H1 (cell line): ENCODE measurements at regions not wholly inside any gene's neighbourhood (a gene's known extent, or its start where the extent isn't known, plus 50 kb on each side); places are given as distances from the start of the nearest gene placed in this dataset.

ENCODE experiments used
- CTCF ChIA-PET: fragments of 300-600 bp; sonication (Branson Sonifier 250); formaldehyde crosslinking; loops from one replicate; lab custom pipeline; 2021; ENCODE audit not compliant: partially characterized antibody; lab: Charles Lee
- POLR2A ChIA-PET: fragments of 300-600 bp; sonication (Branson Sonifier 250); formaldehyde crosslinking; loops from one replicate; lab custom pipeline; 2021; ENCODE audit warnings: inconsistent platforms; ENCODE audit not compliant: partially characterized antibody; lab: Charles Lee
- DNase-seq, 2 experiments: peaks; one replicate each; pipeline versions ENCODE4 v3.0.0 to v3.0.0-alpha.2; 2010 to 2022; ENCODE audit warnings: low spot score in 2 of 2, low read depth in 1 of 2, mixed read lengths in 1 of 2
- FAIRE-seq: peaks from 2 replicates; lab custom pipeline; 2011; peaks lifted over from hg19 to GRCh38; lab: Jason Lieb, UNC
- H2AFZ ChIP-seq: 2 replicates; pipeline ENCODE4 v1.8.1; 2012; ENCODE audit warnings: low read length, inconsistent platforms
- H2AK5ac ChIP-seq: 2 replicates; pipeline ENCODE4 v1.6.1; 2013; ENCODE audit warnings: low read depth, low read length
- H2BK120ac ChIP-seq: replicated peaks from 2 replicates; pipeline ENCODE3; 2013; ENCODE audit warnings: low read depth, low read length, inconsistent platforms
- H2BK12ac ChIP-seq: 2 replicates; pipeline ENCODE4 v1.6.1; 2013; ENCODE audit warnings: low read depth, low read length
- H2BK15ac ChIP-seq: 2 replicates; pipeline ENCODE4 v1.6.1; 2013; ENCODE audit warnings: low read length
- H2BK20ac ChIP-seq: 2 replicates; pipeline ENCODE4 v1.6.1; 2013; ENCODE audit warnings: low read length
- H2BK5ac ChIP-seq: 2 replicates; pipeline ENCODE4 v1.6.1; 2013; ENCODE audit warnings: low read depth, low read length
- H3K14ac ChIP-seq: 2 replicates; pipeline ENCODE4 v1.6.1; 2013; ENCODE audit warnings: inconsistent platforms; ENCODE audit not compliant: insufficient read length
- H3K18ac ChIP-seq: 2 replicates; pipeline ENCODE4 v1.6.1; 2013; ENCODE audit warnings: low read length; ENCODE audit errors: extremely low read depth
- H3K23ac ChIP-seq: 2 replicates; pipeline ENCODE4 v1.6.1; 2013; ENCODE audit warnings: inconsistent platforms; ENCODE audit not compliant: insufficient read length
- H3K23me2 ChIP-seq: 2 replicates; pipeline ENCODE4 v1.6.1; 2013; ENCODE audit warnings: low read depth, low read length
- H3K27ac ChIP-seq: 2 replicates; pipeline ENCODE4 v1.6.1; 2011; ENCODE audit warnings: low read depth, low read length, inconsistent platforms
- H3K27me3 ChIP-seq, 4 experiments: replicated peaks in 1 of 4; 1 replicate in 1 of 4; 2 replicates in 3 of 4; pipeline versions ENCODE4 v1.6.1 to v1.8.1; 2011 to 2013; ENCODE audit warnings: low read length in 3 of 4, mild to moderate bottlenecking in 3 of 4, inconsistent platforms in 2 of 4, mixed read lengths in 2 of 4, moderate library complexity in 1 of 4; ENCODE audit not compliant: control insufficient read depth in 3 of 4, insufficient read depth in 3 of 4; ENCODE audit errors: extremely low read depth in 1 of 4
- H3K36me3 ChIP-seq, 4 experiments: 2 replicates each; pipeline versions ENCODE4 v1.6.1 to v1.8.1; 2011 to 2013; ENCODE audit warnings: mild to moderate bottlenecking in 4 of 4, low read length in 3 of 4, moderate library complexity in 2 of 4, control low read depth in 1 of 4, inconsistent platforms in 1 of 4; ENCODE audit not compliant: insufficient read depth in 4 of 4, control insufficient read depth in 2 of 4
- H3K4ac ChIP-seq: replicated peaks from 2 replicates; pipeline ENCODE3; 2013; ENCODE audit warnings: low read length, low read depth, mixed read lengths, inconsistent platforms; ENCODE audit not compliant: insufficient read length
- H3K4me1 ChIP-seq, 4 experiments: replicated peaks in 1 of 4; 1 replicate in 1 of 4; 2 replicates in 3 of 4; pipeline versions ENCODE4 v1.6.1 to v1.8.1; 2011 to 2013; ENCODE audit warnings: low read length in 3 of 4, inconsistent platforms in 2 of 4, mixed read lengths in 1 of 4; ENCODE audit not compliant: insufficient read depth in 4 of 4, control insufficient read depth in 3 of 4
- H3K4me2 ChIP-seq, 2 experiments: 2 replicates each; pipeline versions ENCODE4 v1.6.1 to v1.8.1; 2011 to 2013; ENCODE audit warnings: low read depth in 2 of 2, low read length in 2 of 2, control low read depth in 1 of 2, inconsistent platforms in 1 of 2, mild to moderate bottlenecking in 1 of 2; ENCODE audit not compliant: insufficient read depth in 1 of 2
- H3K4me3 ChIP-seq, 4 experiments: fragments of 200-600, 300-600 bp in 1 of 4; sonication (generic), shearing (Covaris generic), sonication (Bioruptor Twin) in 1 of 4; 2 replicates each; pipeline versions ENCODE4 v1.5.1 to v1.8.1; 2011 to 2016; ENCODE audit warnings: low read length in 4 of 4, low read depth in 3 of 4, control low read depth in 2 of 4, inconsistent platforms in 2 of 4, mild to moderate bottlenecking in 2 of 4, mixed read lengths in 1 of 4, moderate library complexity in 1 of 4; ENCODE audit not compliant: insufficient read depth in 2 of 4; ENCODE audit errors: extremely low read depth in 1 of 4
- H3K56ac ChIP-seq: replicated peaks from 2 replicates; pipeline ENCODE3; 2013; ENCODE audit warnings: low read depth, mild to moderate bottlenecking, mixed read lengths, low read length, inconsistent platforms; ENCODE audit not compliant: insufficient read length
- H3K79me1 ChIP-seq: 2 replicates; pipeline ENCODE4 v1.6.1; 2013; ENCODE audit warnings: low read depth, low read length, control low read depth
- H3K79me2 ChIP-seq, 2 experiments: 2 replicates each; pipeline versions ENCODE4 v1.6.1 to v1.8.1; 2012 to 2013; ENCODE audit warnings: low read length in 2 of 2, mild to moderate bottlenecking in 2 of 2, inconsistent platforms in 1 of 2; ENCODE audit not compliant: insufficient read depth in 2 of 2, control insufficient read depth in 1 of 2
- H3K9ac ChIP-seq, 4 experiments: replicated peaks in 1 of 4; 1 replicate in 1 of 4; 2 replicates in 3 of 4; pipeline versions ENCODE4 v1.6.1 to v1.8.1; 2011 to 2013; ENCODE audit warnings: low read depth in 3 of 4, low read length in 3 of 4, control low read depth in 2 of 4, mild to moderate bottlenecking in 2 of 4, moderate library complexity in 2 of 4, inconsistent platforms in 1 of 4; ENCODE audit errors: extremely low read depth in 1 of 4
- H3K9me3 ChIP-seq, 2 experiments: 2 replicates each; pipeline versions ENCODE4 v1.6.1 to v1.8.1; 2012 to 2013; ENCODE audit warnings: mild to moderate bottlenecking in 2 of 2, moderate library complexity in 2 of 2, control low read depth in 1 of 2, inconsistent platforms in 1 of 2, low read depth in 1 of 2, low read length in 1 of 2, mixed read lengths in 1 of 2; ENCODE audit not compliant: insufficient read depth in 2 of 2
- H4K20me1 ChIP-seq, 2 experiments: replicated peaks in 1 of 2; 2 replicates each; pipeline versions ENCODE3 to v1.8.1; 2011 to 2013; ENCODE audit warnings: inconsistent platforms in 2 of 2, low read length in 2 of 2, mild to moderate bottlenecking in 1 of 2; ENCODE audit not compliant: insufficient read depth in 2 of 2, control insufficient read depth in 1 of 2
- H4K5ac ChIP-seq: 2 replicates; pipeline ENCODE4 v1.6.1; 2013; ENCODE audit warnings: low read length, low read depth, mixed read lengths, inconsistent platforms; ENCODE audit not compliant: insufficient read length
- H4K8ac ChIP-seq: 2 replicates; pipeline ENCODE4 v1.8.0; 2013; ENCODE audit warnings: mild to moderate bottlenecking, moderate library complexity, low read length, inconsistent platforms; ENCODE audit not compliant: insufficient read depth; ENCODE audit errors: extremely low read depth
- H4K91ac ChIP-seq: replicated peaks from 2 replicates; pipeline ENCODE3; 2013; ENCODE audit warnings: low read length, mixed read lengths, inconsistent platforms; ENCODE audit not compliant: insufficient read length
- CTCF ChIP-seq, 3 experiments: IDR thresholded peaks; 1 replicate in 2 of 3; 2 replicates in 1 of 3; pipeline versions ENCODE4 v1.5.1 to v1.6.1; 2011; ENCODE audit warnings: low read length in 3 of 3, mild to moderate bottlenecking in 3 of 3, inconsistent platforms in 2 of 3, low read depth in 1 of 3, moderate library complexity in 1 of 3; ENCODE audit not compliant: insufficient read depth in 1 of 3; ENCODE audit errors: control extremely low read depth in 1 of 3
- KDM5A ChIP-seq: fragments of 200-600 bp; IDR thresholded peaks from 2 replicates; pipeline ENCODE4 v1.7.1; 2012; ENCODE audit warnings: mild to moderate bottlenecking, low read length, inconsistent platforms, mixed read lengths
- RAD21 ChIP-seq, 2 experiments: IDR thresholded peaks in 1 of 2; conservative IDR thresholded peaks in 1 of 2; 2 replicates each; pipeline ENCODE4 v1.6.1; 2011; ENCODE audit warnings: low read depth in 2 of 2, low read length in 2 of 2, improper control_type of control experiment in 1 of 2, inconsistent platforms in 1 of 2, mild to moderate bottlenecking in 1 of 2, moderate library complexity in 1 of 2

GRCh38 chrX:129176710-129177109, 346.6 kb downstream of the SMARCA1 start (continued):
- TF ChIP-seq KDM5A, result no peak

DNA sequence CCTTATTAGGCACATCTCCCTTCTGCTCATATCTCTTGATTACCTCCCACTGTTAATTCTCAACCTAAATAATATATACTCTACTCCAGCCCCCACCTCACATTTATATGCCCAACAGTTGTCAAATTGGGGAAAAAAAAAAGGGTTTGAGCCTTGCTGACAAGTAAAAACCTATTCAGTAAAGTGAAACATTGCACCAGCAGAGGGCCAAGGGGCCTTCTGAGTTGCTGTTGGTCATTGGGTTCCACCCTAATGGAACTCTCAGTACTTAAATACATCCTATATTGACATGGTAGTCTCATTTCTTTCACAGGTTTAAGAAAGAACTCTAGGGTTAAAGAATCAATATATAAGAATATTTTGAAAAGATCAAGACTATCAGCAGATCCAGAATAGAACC, 362.2 kb downstream of the SMARCA1 start:
- no peaks in the 10 kb centered on the region for H3K9me3 ChIP-seq
- H2BK12ac ChIP-seq, result no peak overlapping the region
- H3K18ac ChIP-seq, result no peak overlapping the region
- H2BK15ac ChIP-seq, result no peak overlapping the region
- H3K4me3 ChIP-seq, result no peak overlapping the region
- H3K4me1 ChIP-seq, result no peaks in the 10 kb centered on the region
- H3K56ac ChIP-seq, result no peak overlapping the region
- no peak overlapping the region for H3K27ac ChIP-seq
- H2BK20ac ChIP-seq, result no peak overlapping the region
- no peak overlapping the region for H2AK5ac ChIP-seq
- DNase-seq (no peak), FAIRE-seq (peak; percentile 65)
- H4K8ac ChIP-seq, result no peak overlapping the region
- TF ChIP-seq RAD21 (IDR thresholded peaks at IDR 0.05 in 1 of 2, conservative IDR thresholded peaks at IDR 0.05 in 1 of 2; ENCODE audit: low read depth in 2 of 2, low read length in 2 of 2), result peak; percentile 15 to 37; a peak in 3 of 4 replicates
- TF ChIP-seq KDM5A, result no peak
- peak in 1 of 3 experiments; percentile 13; a peak in 2 of 4 replicates for TF ChIP-seq CTCF (IDR thresholded peaks at IDR 0.05; ENCODE audit: control extremely low read depth in 1 of 3, insufficient read depth in 1 of 3, low read depth in 1 of 3, low read length in 3 of 3)
- CTCF ChIA-PET, result interaction anchor here (0.8 to 1.4 kb wide), 2 partner anchors 29 to 157 kb away, joined by 4 read pairs; no protein-coding TSS in a partner anchor
- no peak overlapping the region for H2BK120ac ChIP-seq
- no peaks in the 10 kb centered on the region for H3K36me3 ChIP-seq
- no peak overlapping the region for H2AFZ ChIP-seq
- H3K9ac ChIP-seq, result no peak overlapping the region
- POLR2A ChIA-PET, result no interaction called here
- H4K20me1 ChIP-seq, result no peaks in the 10 kb centered on the region
- no peak overlapping the region for H4K5ac ChIP-seq
- no peak overlapping the region for H2BK5ac ChIP-seq
- no peak overlapping the region for H3K4ac ChIP-seq
- H3K79me1 ChIP-seq, result no peaks in the 10 kb centered on the region
- H3K27me3 ChIP-seq, result no peaks in the 10 kb centered on the region
- H3K14ac ChIP-seq, result no peak overlapping the region
- no peak overlapping the region for H3K23ac ChIP-seq
- no peaks in the 10 kb centered on the region for H3K23me2 ChIP-seq
- H4K91ac ChIP-seq, result no peak overlapping the region
- H3K79me2 ChIP-seq, result no peaks in the 10 kb centered on the region
- H3K4me2 ChIP-seq, result no peak overlapping the region
